PC-9 (cell line): ENCODE measurements at regions not wholly inside any gene's neighbourhood (a gene's known extent, or its start where the extent isn't known, plus 50 kb on each side); places are given as distances from the start of the nearest gene placed in this dataset.

Experiments
- BruUV-seq: library from RNA; stranded (reverse); fragments of 400-500 nt; replicated peaks from 2 replicates; lab custom pipeline; 2021; lab: Mats Ljungman, UMichigan
- CTCF ChIA-PET: fragments of 300-600 bp; sonication (Branson Sonifier 250); formaldehyde crosslinking; loops from one replicate; lab custom pipeline; 2022; ENCODE audit warnings: antibody characterized with exemption; lab: Charles Lee
- POLR2A ChIA-PET: fragments of 300-600 bp; sonication (Branson Sonifier 250); formaldehyde crosslinking; loops from one replicate; lab custom pipeline; 2022; ENCODE audit warnings: antibody characterized with exemption; ENCODE audit not compliant: unreplicated experiment; lab: Charles Lee
- DNase-seq, 2 experiments: peaks; one replicate each; pipeline versions ENCODE4 v3.0.0 to v3.0.0-alpha.2; 2015 to 2022; ENCODE audit warnings: mixed read lengths in 1 of 2
- H2AFZ ChIP-seq: fragments of 200-600 bp; sonication (generic); 2 replicates; pipeline ENCODE4 v1.8.1; 2017; ENCODE audit warnings: antibody characterized with exemption
- H3F3A ChIP-seq: fragments of 200-600 bp; sonication (generic); 2 replicates; pipeline ENCODE4 v1.8.1; 2017; ENCODE audit warnings: antibody characterized with exemption, mild to moderate bottlenecking, low read depth; ENCODE audit not compliant: insufficient read depth
- H3K27ac ChIP-seq: fragments of 200-600 bp; sonication (generic); 2 replicates; pipeline ENCODE4 v1.6.1; 2016; ENCODE audit warnings: mixed run types
- H3K27me3 ChIP-seq: fragments of 200-600 bp; sonication (generic); 2 replicates; pipeline ENCODE4 v1.6.1; 2016; ENCODE audit warnings: low read depth, mixed run types; ENCODE audit not compliant: insufficient read depth
- H3K36me3 ChIP-seq: fragments of 200-600 bp; sonication (generic); 2 replicates; pipeline ENCODE4 v1.6.1; 2016; ENCODE audit warnings: low read depth, mixed run types
- H3K4me1 ChIP-seq: fragments of 200-600 bp; sonication (generic); replicated peaks from 2 replicates; pipeline ENCODE4 v1.6.1; 2016; ENCODE audit warnings: mixed run types; ENCODE audit not compliant: insufficient read depth
- H3K4me2 ChIP-seq: fragments of 200-600 bp; sonication (generic); 2 replicates; pipeline ENCODE4 v1.6.1; 2017; ENCODE audit warnings: mixed run types
- H3K4me3 ChIP-seq: fragments of 200-600 bp; sonication (generic); 2 replicates; pipeline ENCODE4 v1.6.1; 2016; ENCODE audit warnings: mixed run types
- H3K79me2 ChIP-seq: fragments of 200-600 bp; sonication (generic); 2 replicates; pipeline ENCODE4 v1.6.1; 2017; ENCODE audit warnings: low read depth, mixed run types
- H3K9me2 ChIP-seq: fragments of 200-600 bp; sonication (generic); 2 replicates; pipeline ENCODE4 v1.8.1; 2017; ENCODE audit warnings: mild to moderate bottlenecking; ENCODE audit not compliant: insufficient read depth
- H3K9me3 ChIP-seq: fragments of 200-600 bp; sonication (generic); 2 replicates; pipeline ENCODE4 v1.8.1; 2016; ENCODE audit warnings: low read depth; ENCODE audit not compliant: insufficient read depth
- H4K20me1 ChIP-seq: fragments of 200-600 bp; sonication (generic); 2 replicates; pipeline ENCODE4 v1.8.1; 2017; ENCODE audit not compliant: insufficient read depth
- EZH2 ChIP-seq: fragments of 200-600 bp; sonication (generic); IDR thresholded peaks from 2 replicates; pipeline ENCODE4 v1.8.0; 2017; ENCODE audit warnings: antibody characterized with exemption, low read depth
- intact Hi-C: fragments of 100-400 bp; cut with micrococcal nuclease; formaldehyde crosslinking; loops from one replicate; pipeline ENCODE4 v1.10.0; 2022; ENCODE audit not compliant: unreplicated experiment
- TF ChIP-seq, protein P1 (sequence below): fragments of 200-600 bp; sonication (generic); conservative IDR thresholded peaks from 2 replicates; pipeline ENCODE4 v1.6.1; 2017; ENCODE audit warnings: mixed run types, antibody characterized with exemption, mild to moderate bottlenecking, moderate library complexity

DNA sequence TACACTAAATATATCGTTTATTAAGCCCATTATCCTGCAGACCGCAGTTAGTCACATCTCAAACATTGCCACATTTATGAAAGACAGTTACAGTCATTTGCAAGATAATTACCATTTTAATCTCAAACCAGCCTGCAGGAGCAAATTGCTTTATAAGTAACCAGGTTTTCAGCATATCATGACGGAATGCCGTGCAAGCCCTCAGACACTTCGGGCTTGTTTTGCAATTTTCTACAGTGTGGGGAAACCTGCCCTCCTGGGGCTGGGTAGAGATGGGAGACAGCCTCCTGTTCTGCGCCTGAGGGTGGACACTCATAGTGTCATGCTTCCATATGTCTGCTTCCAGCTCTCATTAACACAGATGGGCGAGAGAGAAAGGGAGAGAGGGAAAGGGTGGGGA is 563.9 kb downstream of the NPHP4 start:
- TSS peak; percentile 7 for BruUV-seq
- H3K27ac ChIP-seq, result peak overlapping the region; percentile 95
- no peaks in the 10 kb centered on the region for H3K9me3 ChIP-seq
- no peaks in the 10 kb centered on the region; the same call in 1 of the 2 replicates for H3K27me3 ChIP-seq
- no peak for TF ChIP-seq EZH2
- TF ChIP-seq, protein P1, sequence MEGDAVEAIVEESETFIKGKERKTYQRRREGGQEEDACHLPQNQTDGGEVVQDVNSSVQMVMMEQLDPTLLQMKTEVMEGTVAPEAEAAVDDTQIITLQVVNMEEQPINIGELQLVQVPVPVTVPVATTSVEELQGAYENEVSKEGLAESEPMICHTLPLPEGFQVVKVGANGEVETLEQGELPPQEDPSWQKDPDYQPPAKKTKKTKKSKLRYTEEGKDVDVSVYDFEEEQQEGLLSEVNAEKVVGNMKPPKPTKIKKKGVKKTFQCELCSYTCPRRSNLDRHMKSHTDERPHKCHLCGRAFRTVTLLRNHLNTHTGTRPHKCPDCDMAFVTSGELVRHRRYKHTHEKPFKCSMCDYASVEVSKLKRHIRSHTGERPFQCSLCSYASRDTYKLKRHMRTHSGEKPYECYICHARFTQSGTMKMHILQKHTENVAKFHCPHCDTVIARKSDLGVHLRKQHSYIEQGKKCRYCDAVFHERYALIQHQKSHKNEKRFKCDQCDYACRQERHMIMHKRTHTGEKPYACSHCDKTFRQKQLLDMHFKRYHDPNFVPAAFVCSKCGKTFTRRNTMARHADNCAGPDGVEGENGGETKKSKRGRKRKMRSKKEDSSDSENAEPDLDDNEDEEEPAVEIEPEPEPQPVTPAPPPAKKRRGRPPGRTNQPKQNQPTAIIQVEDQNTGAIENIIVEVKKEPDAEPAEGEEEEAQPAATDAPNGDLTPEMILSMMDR, result no peak
- H2AFZ ChIP-seq, result no peak overlapping the region
- H3K79me2 ChIP-seq, result peaks cover 27% of the 10 kb centered on the region
- H3K9me2 ChIP-seq, result no peaks in the 10 kb centered on the region
- no peaks in the 10 kb centered on the region for H4K20me1 ChIP-seq
- peaks cover 8% of the 10 kb centered on the region; the same call in 1 of the 2 replicates for H3K36me3 ChIP-seq
- H3K4me3 ChIP-seq, result 0 out of 2 replicates have a peak overlapping the region, but pooled peaks have one; percentile 22
- peaks cover 73% of the 10 kb centered on the region for H3K4me1 ChIP-seq
- DNase-seq, result peak; percentile 32 to 85
- H3K4me2 ChIP-seq, result peak overlapping the region; percentile 74
- intact Hi-C loops, result no loop called here
- ChIA-PET POLR2A (no interaction called here), CTCF (no interaction called here)
- H3F3A ChIP-seq, result peaks cover 39% of the 10 kb centered on the region

GRCh38 chr1:5427026-5427613 is 565.1 kb downstream of the NPHP4 start:
- Histone ChIP-seq H3K4me1 (peaks cover 74% of the 10 kb centered on the region), H3K4me3 (no peak overlapping the region), H3K4me2 (peak overlapping the region; percentile 74; the same call in 1 of the 2 replicates), H3K9me3 (no peaks in the 10 kb centered on the region), H3F3A (peaks cover 39% of the 10 kb centered on the region), H3K9me2 (no peaks in the 10 kb centered on the region), H3K79me2 (peaks cover 14% of the 10 kb centered on the region), H3K36me3 (no peaks in the 10 kb centered on the region), H4K20me1 (no peaks in the 10 kb centered on the region), H2AFZ (no peak overlapping the region), H3K27ac (peak overlapping the region; percentile 95), H3K27me3 (no peaks in the 10 kb centered on the region)
- no peak for TF ChIP-seq EZH2
- TF ChIP-seq, protein P1, result no peak
- ChIA-PET CTCF (no interaction called here), POLR2A (no interaction called here)
- DNase-seq, result no peak
- BruUV-seq, result no TSS peak
- intact Hi-C loops, result no loop called here

DNA sequence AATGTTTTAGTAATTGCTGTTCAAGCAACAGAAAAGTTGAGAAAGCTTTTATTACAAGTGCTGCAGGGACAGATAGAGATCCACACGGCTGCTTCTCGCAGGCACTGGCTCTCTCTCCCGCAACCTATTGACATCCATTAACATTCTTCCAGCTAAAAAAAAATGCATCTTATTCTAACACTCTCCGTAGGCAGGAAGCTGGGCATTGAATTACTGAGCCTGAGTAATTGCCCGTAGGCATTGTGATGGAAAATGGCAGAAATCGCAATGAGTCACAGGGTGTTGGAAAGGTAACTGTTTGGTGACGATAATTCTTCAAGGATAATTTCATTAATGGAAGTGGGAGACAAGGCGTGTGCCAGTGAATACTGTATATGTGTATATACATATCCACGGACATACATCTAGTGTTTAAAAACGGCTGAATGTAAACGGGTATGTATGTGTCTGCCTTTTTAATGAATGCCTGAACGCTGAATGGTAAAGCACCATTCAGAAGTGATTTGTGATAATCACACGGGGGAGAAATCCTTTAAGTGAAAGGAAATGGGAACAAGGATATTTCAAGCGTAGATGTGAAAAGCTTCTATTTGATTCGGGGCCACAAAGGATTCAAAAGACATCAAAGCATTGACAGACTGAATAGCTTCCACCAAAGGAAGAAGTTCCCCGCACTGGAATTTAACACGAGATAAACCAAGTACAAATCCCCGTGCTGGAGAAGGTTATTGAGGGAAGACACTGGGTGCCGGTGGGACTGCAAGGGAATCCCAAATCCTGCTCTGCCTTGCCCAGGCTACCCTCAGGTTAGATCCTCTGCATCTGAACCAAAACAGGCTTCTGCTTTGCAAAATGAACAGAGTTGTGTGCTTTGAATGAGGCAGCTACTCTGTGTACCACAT is 567.2 kb downstream of the NPHP4 start:
- Histone ChIP-seq H3K4me3 (no peak overlapping the region), H4K20me1 (no peaks in the 10 kb centered on the region), H3K9me2 (no peaks in the 10 kb centered on the region), H3K27me3 (no peaks in the 10 kb centered on the region), H2AFZ (no peak overlapping the region; the same call in 1 of the 2 replicates), H3K4me1 (peaks cover 79% of the 10 kb centered on the region), H3K36me3 (no peaks in the 10 kb centered on the region), H3K4me2 (peak overlapping the region; percentile 73), H3F3A (peaks cover 34% of the 10 kb centered on the region), H3K79me2 (no peaks in the 10 kb centered on the region), H3K27ac (peak overlapping the region; percentile 87), H3K9me3 (no peaks in the 10 kb centered on the region)
- intact Hi-C loops, result loop anchor here (1.0 kb wide), 1 partner anchor 21 kb away; no protein-coding TSS in a partner anchor
- DNase-seq, result peak; percentile 57 to 86
- TSS peak; percentile 37 for BruUV-seq
- CTCF ChIA-PET, result no interaction called here
- POLR2A ChIA-PET, result interaction anchor here (0.6 to 0.7 kb wide), 2 partner anchors 1535 to 1748 kb away, joined by 3 to 4 read pairs; no protein-coding TSS in a partner anchor
- TF ChIP-seq, protein P1, result no peak
- TF ChIP-seq EZH2, result no peak
